Peyer's patch (tissue), 4 donors: ENCODE measurements at regions not wholly inside any gene's neighbourhood (a gene's known extent, or its start where the extent isn't known, plus 50 kb on each side); places are given as distances from the start of the nearest gene placed in this dataset.

Experiments
- DNase-seq, 3 donors: peaks; one replicate each; pipeline ENCODE4 v3.0.0-alpha.2; 2017 to 2019
- H3K27ac ChIP-seq, 4 donors: fragments of 200-600 bp; sonication (generic); one replicate each; pipeline ENCODE4 v1.5.1; 2016 to 2019
- H3K27me3 ChIP-seq, 2 donors: fragments of 200-600 bp; sonication (generic); one replicate each; pipeline ENCODE4 v1.5.1; 2019
- H3K36me3 ChIP-seq, 3 donors: fragments of 200-600 bp; sonication (generic); one replicate each; pipeline ENCODE4 v1.5.1; 2016 to 2019
- H3K4me1 ChIP-seq, 4 donors: fragments of 200-600 bp; sonication (generic); one replicate each; pipeline ENCODE4 v1.5.1; 2016 to 2019
- H3K4me3 ChIP-seq, 4 donors: fragments of 200-600 bp; sonication (generic); 1 replicate in 3 of 4; 2 replicates in 1 of 4; pipeline ENCODE4 v1.5.1; 2016 to 2019; ENCODE audit warnings: mild to moderate bottlenecking in 1 of 4
- H3K9me3 ChIP-seq, 4 donors: fragments of 200-600 bp; sonication (generic); one replicate each; pipeline ENCODE4 v1.5.1; 2016 to 2019; ENCODE audit warnings: mild to moderate bottlenecking in 1 of 4
- POLR2A ChIP-seq, 2 donors: fragments of 450-650 bp; IDR thresholded peaks; one replicate each; pipeline ENCODE4 v1.5.1; 2017; ENCODE audit warnings: antibody characterized with exemption in 2 of 2, mild to moderate bottlenecking in 2 of 2, moderate library complexity in 2 of 2
- TF ChIP-seq, protein P1 (sequence below), 6 experiments: fragments of 450-650 bp in 4 of 6; fragments of 200-600 bp in 2 of 6; sonication (generic) in 1 of 6; IDR thresholded peaks; one replicate each; pipeline ENCODE4 v1.5.1; 2017 to 2019; ENCODE audit warnings: antibody characterized with exemption in 6 of 6, mild to moderate bottlenecking in 3 of 6, moderate library complexity in 1 of 6

DNA sequence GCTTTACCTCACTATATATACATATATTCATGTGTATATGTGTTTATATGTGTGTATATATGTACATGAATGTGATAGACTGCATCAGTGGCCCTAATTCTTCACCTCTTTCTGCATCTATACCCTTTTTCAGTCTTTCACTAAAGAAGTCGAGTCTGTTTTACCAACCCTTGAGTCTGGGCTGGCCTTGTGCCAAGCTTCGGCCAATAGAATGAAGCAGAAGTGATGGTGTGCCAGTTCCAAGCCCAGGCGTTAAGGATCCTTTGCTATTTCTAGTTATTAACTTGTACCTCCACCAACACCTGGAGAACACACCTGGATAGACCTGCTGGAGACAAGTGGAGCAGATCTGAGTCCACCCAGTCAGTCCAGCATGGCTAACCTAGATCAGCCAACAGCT, 61.6 kb upstream of the PPM1J start:
- H3K27me3 ChIP-seq = no peaks in the 10 kb centered on the region
- no peak overlapping the region for H3K27ac ChIP-seq
- no peaks in the 10 kb centered on the region for H3K9me3 ChIP-seq
- H3K36me3 ChIP-seq = no peaks in the 10 kb centered on the region
- no peak for DNase-seq
- no peaks in the 10 kb centered on the region for H3K4me1 ChIP-seq
- no peak overlapping the region for H3K4me3 ChIP-seq
- no peak for TF ChIP-seq POLR2A (IDR thresholded peaks at IDR 0.05)
- TF ChIP-seq, protein P1, sequence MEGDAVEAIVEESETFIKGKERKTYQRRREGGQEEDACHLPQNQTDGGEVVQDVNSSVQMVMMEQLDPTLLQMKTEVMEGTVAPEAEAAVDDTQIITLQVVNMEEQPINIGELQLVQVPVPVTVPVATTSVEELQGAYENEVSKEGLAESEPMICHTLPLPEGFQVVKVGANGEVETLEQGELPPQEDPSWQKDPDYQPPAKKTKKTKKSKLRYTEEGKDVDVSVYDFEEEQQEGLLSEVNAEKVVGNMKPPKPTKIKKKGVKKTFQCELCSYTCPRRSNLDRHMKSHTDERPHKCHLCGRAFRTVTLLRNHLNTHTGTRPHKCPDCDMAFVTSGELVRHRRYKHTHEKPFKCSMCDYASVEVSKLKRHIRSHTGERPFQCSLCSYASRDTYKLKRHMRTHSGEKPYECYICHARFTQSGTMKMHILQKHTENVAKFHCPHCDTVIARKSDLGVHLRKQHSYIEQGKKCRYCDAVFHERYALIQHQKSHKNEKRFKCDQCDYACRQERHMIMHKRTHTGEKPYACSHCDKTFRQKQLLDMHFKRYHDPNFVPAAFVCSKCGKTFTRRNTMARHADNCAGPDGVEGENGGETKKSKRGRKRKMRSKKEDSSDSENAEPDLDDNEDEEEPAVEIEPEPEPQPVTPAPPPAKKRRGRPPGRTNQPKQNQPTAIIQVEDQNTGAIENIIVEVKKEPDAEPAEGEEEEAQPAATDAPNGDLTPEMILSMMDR (IDR thresholded peaks at IDR 0.05) = no peak

DNA sequence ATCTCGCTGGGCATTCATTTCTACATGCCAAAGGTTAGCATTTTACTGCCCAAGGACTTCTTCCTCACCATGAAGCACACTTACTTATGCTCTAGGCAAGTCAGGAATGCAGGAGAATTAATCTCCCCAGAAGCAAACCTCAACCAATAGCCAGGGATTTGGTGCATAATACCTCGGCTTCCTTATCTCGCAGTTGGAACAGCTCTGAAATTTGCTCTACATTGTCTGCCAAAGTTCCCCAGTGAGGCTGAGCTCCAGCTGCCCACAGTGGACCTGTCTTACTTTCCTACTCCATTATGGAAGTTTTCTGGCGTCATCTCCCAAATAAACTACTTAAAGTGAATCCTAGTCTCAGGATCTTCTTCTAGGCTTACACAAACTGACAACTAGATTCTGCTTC, 57.6 kb upstream of the PPM1J start:
- TF ChIP-seq POLR2A (IDR thresholded peaks at IDR 0.05) = no peak
- H3K27me3 ChIP-seq = no peaks in the 10 kb centered on the region
- no peak for DNase-seq
- H3K27ac ChIP-seq = no peak overlapping the region
- no peaks in the 10 kb centered on the region for H3K4me1 ChIP-seq
- H3K36me3 ChIP-seq = no peaks in the 10 kb centered on the region
- H3K4me3 ChIP-seq = no peak overlapping the region
- no peaks in the 10 kb centered on the region for H3K9me3 ChIP-seq

DNA sequence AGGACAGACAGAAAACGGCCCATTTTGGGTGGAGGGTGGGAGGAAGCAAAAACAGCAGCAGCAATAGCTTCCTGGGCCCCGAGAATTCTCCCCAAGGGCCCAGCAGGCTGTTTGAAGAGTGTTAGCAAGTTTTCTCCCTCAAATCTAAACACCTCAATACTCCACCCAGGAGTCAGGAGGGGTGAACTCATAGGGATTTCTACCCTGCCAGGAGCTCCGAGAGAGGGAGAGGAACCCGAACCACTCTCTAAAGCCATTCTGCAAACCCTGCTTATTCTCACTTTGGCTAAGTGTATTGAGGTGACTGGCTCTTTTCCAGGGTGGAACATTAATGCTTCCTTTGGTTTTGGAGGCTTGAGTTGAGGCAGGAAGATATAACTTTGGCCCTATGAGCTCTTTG, 55.6 kb upstream of the PPM1J start:
- Histone ChIP-seq H3K4me1 (no peaks in the 10 kb centered on the region), H3K27me3 (no peaks in the 10 kb centered on the region), H3K27ac (no peak overlapping the region), H3K9me3 (no peaks in the 10 kb centered on the region), H3K4me3 (no peak overlapping the region), H3K36me3 (no peaks in the 10 kb centered on the region)
- no peak for DNase-seq
- TF ChIP-seq, protein P1 (IDR thresholded peaks at IDR 0.05) = no peak
- no peak for TF ChIP-seq POLR2A (IDR thresholded peaks at IDR 0.05)

DNA sequence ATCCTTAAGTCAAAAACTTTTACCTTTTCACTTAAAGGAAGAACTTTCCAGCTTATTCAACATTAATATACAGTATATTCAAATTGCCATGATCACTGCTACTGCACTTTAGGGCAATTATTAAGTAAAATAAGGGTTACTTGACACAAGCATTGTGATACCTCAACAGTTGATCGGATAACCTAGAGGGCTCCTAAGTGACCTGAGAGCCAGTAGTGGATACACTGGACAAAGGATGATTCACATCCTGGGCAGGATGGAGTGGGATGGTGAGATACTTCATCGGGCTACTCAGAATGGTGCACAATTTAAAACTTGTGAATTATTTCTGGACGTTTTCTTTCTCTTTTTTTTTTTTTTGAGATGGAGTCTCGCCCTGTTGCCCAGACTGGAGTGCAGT, 54.5 kb upstream of the PPM1J start:
- no peak for TF ChIP-seq POLR2A (IDR thresholded peaks at IDR 0.05)
- TF ChIP-seq, protein P1 (IDR thresholded peaks at IDR 0.05) = no peak
- Histone ChIP-seq H3K9me3 (no peaks in the 10 kb centered on the region), H3K4me3 (no peak overlapping the region), H3K27me3 (no peaks in the 10 kb centered on the region), H3K36me3 (no peaks in the 10 kb centered on the region), H3K4me1 (no peaks in the 10 kb centered on the region), H3K27ac (no peak overlapping the region)
- DNase-seq = no peak

DNA sequence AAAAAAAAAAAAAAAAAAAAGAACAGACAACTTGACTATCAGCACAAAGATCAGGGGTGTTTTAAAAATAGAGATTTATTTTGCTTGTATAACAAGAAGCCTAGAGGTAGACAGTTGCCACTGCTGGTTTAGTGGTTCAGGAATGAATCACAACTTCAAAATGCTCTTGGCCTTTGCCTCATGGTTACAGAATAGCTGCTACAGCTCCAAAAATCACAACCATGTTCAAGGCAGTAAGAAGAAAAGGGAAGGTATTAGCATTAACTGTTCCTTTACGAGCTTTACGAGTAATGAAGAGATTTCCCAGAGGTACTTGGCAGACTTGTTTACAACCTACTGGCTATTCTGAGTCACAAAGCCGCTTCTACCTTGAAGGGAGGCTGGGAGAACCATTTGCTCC, 52.5 kb upstream of the PPM1J start:
- TF ChIP-seq, protein P1 (IDR thresholded peaks at IDR 0.05) = no peak
- no peak for TF ChIP-seq POLR2A (IDR thresholded peaks at IDR 0.05)
- DNase-seq = no peak
- Histone ChIP-seq H3K27ac (no peak overlapping the region), H3K27me3 (no peaks in the 10 kb centered on the region), H3K4me1 (no peaks in the 10 kb centered on the region), H3K9me3 (no peaks in the 10 kb centered on the region), H3K36me3 (no peaks in the 10 kb centered on the region), H3K4me3 (no peak overlapping the region)
